ENCODE measurements at regions not wholly inside any gene's neighbourhood (a gene's known extent, or its start where the extent isn't known, plus 50 kb on each side); places are given as distances from the start of the nearest gene placed in this dataset.

GRCh38 chrY:13804124-13805056 lies 100.7 kb downstream of the TMSB4Y start:
- H3K4me3 Mint-ChIP-seq, result no peak overlapping the region
- peak overlapping the region in 1 of 2 donors; percentile 39 for H3K27ac Mint-ChIP-seq
- Histone ChIP-seq H3K4me3 (ENCODE audit: control insufficient read depth in 1 of 2, extremely low read depth in 1 of 2, low read length in 1 of 2) (no peak overlapping the region), H3K9me3 (no peaks in the 10 kb centered on the region), H3K36me3 (ENCODE audit: control insufficient read depth in 2 of 2, extremely low read depth in 1 of 2, insufficient read depth in 1 of 2, low read length in 1 of 2) (no peaks in the 10 kb centered on the region), H3K27me3 (replicated peaks in 1 of 2; ENCODE audit: control insufficient read depth in 2 of 2, extremely low read depth in 1 of 2, insufficient read depth in 2 of 2, low read length in 1 of 2) (no peaks in the 10 kb centered on the region), H3K4me1 (ENCODE audit: control insufficient read depth in 1 of 2, extremely low read depth in 1 of 2, insufficient read depth in 2 of 2, low read length in 2 of 2) (peaks cover 0 to 5% of the 10 kb centered on the region in 2 experiments), H3K27ac (ENCODE audit: low read length) (no peak overlapping the region)
- DNase-seq, result no peak
- 92% methylated on average over 12 of the region's 17 CpGs for WGBS (ENCODE audit: insufficient coverage)
- ChIA-PET POLR2A (no interaction called here), CTCF (no interaction called here)
- H3K36me3 Mint-ChIP-seq, result peaks cover 13% of the 10 kb centered on the region
- H3K9me3 Mint-ChIP-seq, result peaks cover 0 to 6% (median 0%) of the 10 kb centered on the region in 3 donors
- H3K27me3 Mint-ChIP-seq, result no peaks in the 10 kb centered on the region
- H3K4me1 Mint-ChIP-seq, result peaks cover 0 to 30% (median 0%) of the 10 kb centered on the region in 3 donors
- ATAC-seq (replicated peaks in 1 of 4), result no peak

- H3K4me1 Mint-ChIP-seq, result peaks cover 0 to 30% (median 0%) of the 10 kb centered on the region in 3 donors
- peaks cover 17% of the 10 kb centered on the region for H3K36me3 Mint-ChIP-seq
- H3K36me3 ChIP-seq (ENCODE audit: control insufficient read depth in 2 of 2, extremely low read depth in 1 of 2, insufficient read depth in 1 of 2, low read length in 1 of 2), result no peaks in the 10 kb centered on the region
- CTCF ChIA-PET, result no interaction called here
- no CpG with 5 or more reads among the region's 2 CpGs for WGBS (ENCODE audit: insufficient coverage)
- H3K27me3 Mint-ChIP-seq, result no peaks in the 10 kb centered on the region
- H3K4me3 Mint-ChIP-seq, result no peak overlapping the region
- H3K27me3 ChIP-seq (replicated peaks in 1 of 2; ENCODE audit: control insufficient read depth in 2 of 2, extremely low read depth in 1 of 2, insufficient read depth in 2 of 2, low read length in 1 of 2), result no peaks in the 10 kb centered on the region
- no peak overlapping the region for H3K4me3 ChIP-seq (ENCODE audit: control insufficient read depth in 1 of 2, extremely low read depth in 1 of 2, low read length in 1 of 2)
- H3K27ac ChIP-seq (ENCODE audit: low read length), result no peak overlapping the region
- no peaks in the 10 kb centered on the region for H3K9me3 ChIP-seq
- peak in 1 of 35 experiments; percentile 11 for DNase-seq
- no peak for ATAC-seq (replicated peaks in 1 of 4)
- H3K9me3 Mint-ChIP-seq, result peaks cover 0 to 12% (median 0%) of the 10 kb centered on the region in 3 donors
- peaks cover 0 to 5% of the 10 kb centered on the region in 2 experiments for H3K4me1 ChIP-seq (ENCODE audit: control insufficient read depth in 1 of 2, extremely low read depth in 1 of 2, insufficient read depth in 2 of 2, low read length in 2 of 2)
- H3K27ac Mint-ChIP-seq, result peak overlapping the region in 1 of 2 donors; percentile 53
- POLR2A ChIA-PET, result no interaction called here
Measured at GRCh38 chrY:13805057-13805735, 101.5 kb downstream of the TMSB4Y start.

- DNase-seq (peak in 2 of 35 experiments; percentile 6 to 20), ATAC-seq (replicated peaks in 1 of 4) (no peak)
- H3K9me3 Mint-ChIP-seq, result peaks cover 0 to 16% (median 0%) of the 10 kb centered on the region in 3 donors
- CTCF ChIA-PET, result interaction anchor here in 1 of 2 donors (0.9 kb wide), 1 partner anchor 14 kb away, joined by 4 read pairs; no protein-coding TSS in a partner anchor
- Histone ChIP-seq H3K9me3 (no peaks in the 10 kb centered on the region), H3K4me1 (ENCODE audit: control insufficient read depth in 1 of 2, extremely low read depth in 1 of 2, insufficient read depth in 2 of 2, low read length in 2 of 2) (peaks cover 0 to 5% of the 10 kb centered on the region in 2 experiments), H3K36me3 (ENCODE audit: control insufficient read depth in 2 of 2, extremely low read depth in 1 of 2, insufficient read depth in 1 of 2, low read length in 1 of 2) (no peaks in the 10 kb centered on the region), H3K27me3 (replicated peaks in 1 of 2; ENCODE audit: control insufficient read depth in 2 of 2, extremely low read depth in 1 of 2, insufficient read depth in 2 of 2, low read length in 1 of 2) (no peaks in the 10 kb centered on the region), H3K27ac (ENCODE audit: low read length) (no peak overlapping the region), H3K4me3 (ENCODE audit: control insufficient read depth in 1 of 2, extremely low read depth in 1 of 2, low read length in 1 of 2) (no peak overlapping the region)
- WGBS (ENCODE audit: insufficient coverage), result no CpG with 5 or more reads among the region's 2 CpGs
- peak overlapping the region in 1 of 2 donors; percentile 53 for H3K27ac Mint-ChIP-seq
- H3K27me3 Mint-ChIP-seq, result no peaks in the 10 kb centered on the region
- peaks cover 0 to 30% (median 0%) of the 10 kb centered on the region in 3 donors for H3K4me1 Mint-ChIP-seq
- H3K36me3 Mint-ChIP-seq, result peaks cover 20% of the 10 kb centered on the region
- POLR2A ChIA-PET, result no interaction called here
- H3K4me3 Mint-ChIP-seq, result no peak overlapping the region
Measured at GRCh38 chrY:13805736-13806067, 102.0 kb downstream of the TMSB4Y start.

GRCh38 chrY:13830089-13830488 lies 126.4 kb downstream of the TMSB4Y start:
- H3K4me3 ChIP-seq (ENCODE audit: control insufficient read depth in 1 of 2, extremely low read depth in 1 of 2, low read length in 1 of 2), result no peak overlapping the region
- WGBS (ENCODE audit: insufficient coverage), result 97% methylated on average over 5 of the region's 9 CpGs
- peaks cover 0 to 6% (median 0%) of the 10 kb centered on the region in 3 donors for H3K4me1 Mint-ChIP-seq
- no peak for DNase-seq
- ATAC-seq (replicated peaks in 1 of 4), result no peak
- peaks cover 0 to 4% (median 0%) of the 10 kb centered on the region in 3 donors for H3K9me3 Mint-ChIP-seq
- POLR2A ChIA-PET, result no interaction called here
- no peak overlapping the region for H3K27ac Mint-ChIP-seq
- no peaks in the 10 kb centered on the region for H3K36me3 Mint-ChIP-seq
- no peaks in the 10 kb centered on the region for H3K4me1 ChIP-seq (ENCODE audit: control insufficient read depth in 1 of 2, extremely low read depth in 1 of 2, insufficient read depth in 2 of 2, low read length in 2 of 2)
- CTCF ChIA-PET, result interaction anchor here in 1 of 2 donors (0.6 kb wide), 1 partner anchor 79 kb away, joined by 4 read pairs; no protein-coding TSS in a partner anchor
- H3K36me3 ChIP-seq (ENCODE audit: control insufficient read depth in 2 of 2, extremely low read depth in 1 of 2, insufficient read depth in 1 of 2, low read length in 1 of 2), result no peaks in the 10 kb centered on the region
- no peaks in the 10 kb centered on the region for H3K27me3 ChIP-seq (replicated peaks in 1 of 2; ENCODE audit: control insufficient read depth in 2 of 2, extremely low read depth in 1 of 2, insufficient read depth in 2 of 2, low read length in 1 of 2)
- H3K4me3 Mint-ChIP-seq, result no peak overlapping the region
- H3K27ac ChIP-seq (ENCODE audit: low read length), result no peak overlapping the region
- H3K27me3 Mint-ChIP-seq, result no peaks in the 10 kb centered on the region
- no peaks in the 10 kb centered on the region for H3K9me3 ChIP-seq

- no peaks in the 10 kb centered on the region for H3K4me1 Mint-ChIP-seq
- DNase-seq (no peak), ATAC-seq (replicated peaks in 1 of 4) (no peak)
- WGBS (ENCODE audit: insufficient coverage), result no CpG with 5 or more reads among the region's 2 CpGs
- Histone ChIP-seq H3K36me3 (ENCODE audit: control insufficient read depth in 2 of 2, extremely low read depth in 1 of 2, insufficient read depth in 1 of 2, low read length in 1 of 2) (no peaks in the 10 kb centered on the region), H3K9me3 (no peaks in the 10 kb centered on the region), H3K27ac (ENCODE audit: low read length) (no peak overlapping the region), H3K4me1 (ENCODE audit: control insufficient read depth in 1 of 2, extremely low read depth in 1 of 2, insufficient read depth in 2 of 2, low read length in 2 of 2) (no peaks in the 10 kb centered on the region), H3K27me3 (replicated peaks in 1 of 2; ENCODE audit: control insufficient read depth in 2 of 2, extremely low read depth in 1 of 2, insufficient read depth in 2 of 2, low read length in 1 of 2) (no peaks in the 10 kb centered on the region), H3K4me3 (ENCODE audit: control insufficient read depth in 1 of 2, extremely low read depth in 1 of 2, low read length in 1 of 2) (no peak overlapping the region)
- ChIA-PET POLR2A (no interaction called here), CTCF (no interaction called here)
- H3K9me3 Mint-ChIP-seq, result peaks cover 0 to 11% (median 0%) of the 10 kb centered on the region in 3 donors
- peaks cover 20% of the 10 kb centered on the region for H3K36me3 Mint-ChIP-seq
- no peak overlapping the region for H3K4me3 Mint-ChIP-seq
- H3K27me3 Mint-ChIP-seq, result no peaks in the 10 kb centered on the region
- H3K27ac Mint-ChIP-seq, result no peak overlapping the region
Measured at GRCh38 chrY:13844411-13844810, 140.7 kb downstream of the TMSB4Y start.

- H3K4me1 ChIP-seq (ENCODE audit: control insufficient read depth in 1 of 2, extremely low read depth in 1 of 2, insufficient read depth in 2 of 2, low read length in 2 of 2), result no peaks in the 10 kb centered on the region
- DNase-seq (no peak), ATAC-seq (replicated peaks in 1 of 4) (no peak)
- H3K27me3 ChIP-seq (replicated peaks in 1 of 2; ENCODE audit: control insufficient read depth in 2 of 2, extremely low read depth in 1 of 2, insufficient read depth in 2 of 2, low read length in 1 of 2), result no peaks in the 10 kb centered on the region
- no peak overlapping the region for H3K4me3 Mint-ChIP-seq
- H3K9me3 ChIP-seq, result no peaks in the 10 kb centered on the region
- H3K4me1 Mint-ChIP-seq, result no peaks in the 10 kb centered on the region
- ChIA-PET CTCF (no interaction called here), POLR2A (no interaction called here)
- no peaks in the 10 kb centered on the region for H3K27me3 Mint-ChIP-seq
- H3K36me3 Mint-ChIP-seq, result peaks cover 20% of the 10 kb centered on the region
- no peak overlapping the region for H3K27ac Mint-ChIP-seq
- H3K4me3 ChIP-seq (ENCODE audit: control insufficient read depth in 1 of 2, extremely low read depth in 1 of 2, low read length in 1 of 2), result no peak overlapping the region
- H3K27ac ChIP-seq (ENCODE audit: low read length), result no peak overlapping the region
- no peaks in the 10 kb centered on the region for H3K36me3 ChIP-seq (ENCODE audit: control insufficient read depth in 2 of 2, extremely low read depth in 1 of 2, insufficient read depth in 1 of 2, low read length in 1 of 2)
- peaks cover 0 to 11% (median 0%) of the 10 kb centered on the region in 3 donors for H3K9me3 Mint-ChIP-seq
Measured at GRCh38 chrY:13845276-13845675, 141.0 kb downstream of the VCY start.
